Adrenal gland (tissue), 9 donors: ENCODE measurements at regions not wholly inside any gene's neighbourhood (a gene's known extent, or its start where the extent isn't known, plus 50 kb on each side); places are given as distances from the start of the nearest gene placed in this dataset.

Experiments used
- DNase-seq, 7 donors: peaks; one replicate each; pipeline ENCODE4 v3.0.0-alpha.2; 2019 to 2020
- H3K27ac ChIP-seq, 5 donors: fragments of 200-600 bp; sonication (generic) in 4 of 5; 1 replicate in 3 of 5; 2 replicates in 2 of 5; pipeline versions ENCODE4 v1.5.1 to v1.8.0; 2016 to 2020; ENCODE audit warnings: mild to moderate bottlenecking in 1 of 5
- H3K27me3 ChIP-seq: fragments of 200-600 bp; 2 replicates; pipeline ENCODE4 v1.8.0; 2021
- H3K36me3 ChIP-seq, 2 donors: fragments of 200-600 bp; replicated peaks in 1 of 2; 1 replicate in 1 of 2; 2 replicates in 1 of 2; pipeline versions ENCODE4 v1.5.1 to v1.8.0; 2018 to 2022
- H3K4me1 ChIP-seq, 2 donors: fragments of 200-600 bp; replicated peaks in 1 of 2; 1 replicate in 1 of 2; 2 replicates in 1 of 2; pipeline versions ENCODE4 v1.5.1 to v1.8.0; 2018 to 2021
- H3K4me3 ChIP-seq, 4 donors: fragments of 200-600 bp; sonication (generic) in 3 of 4; one replicate each; pipeline ENCODE4 v1.5.1; 2016 to 2018
- H3K9me3 ChIP-seq, 3 donors: fragments of 200-600 bp; sonication (generic) in 1 of 3; replicated peaks in 1 of 3; 1 replicate in 2 of 3; 2 replicates in 1 of 3; pipeline versions ENCODE4 v1.5.1 to v1.8.0; 2016 to 2021
- CTCF ChIP-seq, 6 experiments: fragments of 450-650 bp in 4 of 6; fragments of 200-600 bp in 2 of 6; sonication (generic) in 1 of 6; IDR thresholded peaks; 1 replicate in 5 of 6; 2 replicates in 1 of 6; pipeline versions ENCODE4 v1.5.1 to v1.8.0; 2016 to 2021; ENCODE audit warnings: antibody characterized with exemption in 6 of 6, mild to moderate bottlenecking in 2 of 6, moderate library complexity in 1 of 6
- POLR2A ChIP-seq, 2 donors: fragments of 450-650 bp; IDR thresholded peaks; one replicate each; pipeline ENCODE4 v1.6.1; 2017; ENCODE audit warnings: antibody characterized with exemption in 2 of 2, mild to moderate bottlenecking in 2 of 2, moderate library complexity in 1 of 2
- WGBS, 4 donors: extraction: QIAGEN DNeasy Blood & Tissue Kit in 2 of 4; methylation state at CpG; one replicate each; pipeline versions ENCODE4 v1.1.5 to v1.1.7; 2013 to 2017; 5-methylcytosine and 5-hydroxymethylcytosine counted together
- intact Hi-C, 2 donors: fragments of 100-400 bp; cut with DNase I; formaldehyde crosslinking; loops; one replicate each; pipeline versions ENCODE4 v1.14.1 to v1.15.0; 2022 to 2023
- donor health status: healthy with polysubstance abuse.
- donor health status: Bipolar disorder and iron deficiency.
- donor health status: DM: yes; HTN: yes; CAD: no.
- donor health status: DM: no; HTN: no; CAD: no.
- donor health status: DM: no; HTN: no; CAD: no.

DNA sequence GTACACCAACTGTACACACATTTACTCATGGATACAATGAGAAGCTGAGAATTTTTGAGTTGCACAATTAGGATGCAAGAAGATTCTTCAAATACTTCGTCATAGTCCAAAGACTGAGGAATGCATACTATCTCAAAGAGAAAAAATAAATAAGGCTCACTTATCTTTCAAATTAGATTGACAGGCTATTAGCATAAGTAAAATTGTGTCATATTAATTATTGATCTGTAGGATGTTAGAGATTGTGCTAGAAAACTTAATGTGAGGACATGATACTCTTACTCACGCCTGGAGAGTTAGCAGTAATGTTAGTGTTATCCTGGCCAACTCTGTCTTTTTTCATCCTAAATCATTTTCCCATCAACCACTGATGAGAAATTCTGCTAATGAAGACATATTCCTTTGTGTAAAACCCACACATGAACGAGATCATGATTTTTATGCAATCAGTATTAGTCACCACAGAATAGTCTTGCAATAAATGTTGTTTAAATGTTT is 659.0 kb downstream of the LTN1 start:
- H3K4me1 ChIP-seq = peaks cover 0 to 4% of the 10 kb centered on the region in 2 donors
- H3K9me3 ChIP-seq = no peaks in the 10 kb centered on the region
- no peak overlapping the region for H3K27ac ChIP-seq
- no peak for DNase-seq
- H3K36me3 ChIP-seq = no peaks in the 10 kb centered on the region
- intact Hi-C loops = loop anchor here in 1 of 2 donors (10.0 kb wide), 1 partner anchor 1479 kb away; no protein-coding TSS in a partner anchor
- 53 to 65% (median 59%) methylated on average over 3 of the region's 3 CpGs for WGBS, 4 donors
- H3K4me3 ChIP-seq = no peak overlapping the region
- no peak for TF ChIP-seq CTCF (IDR thresholded peaks at IDR 0.05)
- TF ChIP-seq POLR2A (IDR thresholded peaks at IDR 0.05) = no peak
- H3K27me3 ChIP-seq = no peaks in the 10 kb centered on the region

GRCh38 chr21:28332796-28333195 is 659.9 kb downstream of the LTN1 start:
- H3K27ac ChIP-seq = no peak overlapping the region
- H3K4me3 ChIP-seq = no peak overlapping the region
- TF ChIP-seq CTCF (IDR thresholded peaks at IDR 0.05) (no peak), POLR2A (IDR thresholded peaks at IDR 0.05) (no peak)
- no peaks in the 10 kb centered on the region for H3K27me3 ChIP-seq
- intact Hi-C loops = loop anchor here in 1 of 2 donors (10.0 kb wide), 1 partner anchor 1478 kb away; no protein-coding TSS in a partner anchor
- no peaks in the 10 kb centered on the region for H3K9me3 ChIP-seq
- WGBS, 4 donors = 38 to 73% (median 53%) methylated on average over 1 of the region's 1 CpG
- no peaks in the 10 kb centered on the region for H3K36me3 ChIP-seq
- no peak for DNase-seq
- peaks cover 0 to 4% of the 10 kb centered on the region in 2 donors for H3K4me1 ChIP-seq

DNA sequence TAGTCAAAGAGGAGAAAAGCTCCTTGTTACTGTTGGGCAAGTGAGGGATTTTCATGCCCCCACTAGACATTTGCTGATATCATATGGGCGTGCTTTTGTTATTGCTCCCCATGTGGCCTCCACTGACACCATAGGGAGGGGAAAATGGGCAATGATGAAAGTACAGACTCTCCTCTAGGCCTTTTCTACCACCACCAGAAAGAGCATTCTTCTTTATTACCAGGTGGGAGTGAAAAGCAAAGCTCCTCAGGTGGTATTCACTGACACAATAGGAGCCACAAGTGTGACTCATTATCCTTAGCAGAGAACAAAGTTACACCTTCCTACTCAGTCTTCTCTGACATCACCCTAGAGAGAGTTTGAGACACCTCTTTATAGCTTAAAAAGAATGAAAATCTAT is 667.1 kb downstream of the LTN1 start:
- Histone ChIP-seq H3K27me3 (no peaks in the 10 kb centered on the region), H3K36me3 (no peaks in the 10 kb centered on the region), H3K4me1 (no peaks in the 10 kb centered on the region), H3K9me3 (peaks cover 0 to 7% (median 0%) of the 10 kb centered on the region in 3 donors), H3K4me3 (no peak overlapping the region), H3K27ac (no peak overlapping the region)
- intact Hi-C loops = no loop called here
- no peak for DNase-seq
- WGBS, 4 donors = 80 to 92% (median 88%) methylated on average over 1 of the region's 1 CpG
- TF ChIP-seq POLR2A (IDR thresholded peaks at IDR 0.05) (no peak), CTCF (IDR thresholded peaks at IDR 0.05) (no peak)

DNA sequence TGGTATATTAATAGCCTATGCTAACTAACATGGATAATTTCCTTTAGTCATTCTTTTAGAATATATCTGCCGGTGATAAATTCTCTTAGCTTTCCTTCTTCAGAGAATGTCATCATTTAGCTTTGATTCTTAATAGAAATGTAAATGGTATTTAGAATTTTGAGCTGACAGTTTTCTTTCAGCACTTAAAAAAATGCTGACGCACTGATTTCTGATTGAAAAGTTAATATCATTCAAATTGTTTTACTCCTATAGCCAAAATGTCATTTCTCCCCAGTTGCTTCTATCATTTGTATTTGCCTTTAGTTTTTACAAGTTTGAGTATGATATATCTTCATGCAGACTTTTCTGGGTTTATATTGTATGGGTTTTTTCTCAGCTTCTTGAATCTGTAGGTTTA is 668.0 kb downstream of the LTN1 start:
- 86 to 95% (median 87%) methylated on average over 2 of the region's 2 CpGs for WGBS, 4 donors
- intact Hi-C loops = no loop called here
- TF ChIP-seq CTCF (IDR thresholded peaks at IDR 0.05) (no peak), POLR2A (IDR thresholded peaks at IDR 0.05) (no peak)

More for the DNA sequence above, 668.0 kb downstream of the LTN1 start:
- peaks cover 0 to 7% (median 0%) of the 10 kb centered on the region in 3 donors for H3K9me3 ChIP-seq
- no peaks in the 10 kb centered on the region for H3K27me3 ChIP-seq
- H3K27ac ChIP-seq = no peak overlapping the region
- DNase-seq = no peak
- H3K36me3 ChIP-seq = no peaks in the 10 kb centered on the region
- no peaks in the 10 kb centered on the region for H3K4me1 ChIP-seq
- no peak overlapping the region for H3K4me3 ChIP-seq
